B cell (primary cell): ENCODE measurements at regions not wholly inside any gene's neighbourhood (a gene's known extent, or its start where the extent isn't known, plus 50 kb on each side); places are given as distances from the start of the nearest gene placed in this dataset.

Experiments
- EZH2 ChIP-seq: IDR thresholded peaks from 2 replicates; pipeline ENCODE4 v1.6.1; 2012; ENCODE audit warnings: borderline replicate concordance, low read depth, mild to moderate bottlenecking, moderate library complexity, low read length; ENCODE audit not compliant: insufficient read depth, poor library complexity, severe bottlenecking
- TF ChIP-seq, protein P1 (sequence below): fragments of 200-600 bp; IDR thresholded peaks from one replicate; pipeline ENCODE4 v1.8.0; 2022; ENCODE audit warnings: antibody characterized with exemption, mild to moderate bottlenecking

DNA sequence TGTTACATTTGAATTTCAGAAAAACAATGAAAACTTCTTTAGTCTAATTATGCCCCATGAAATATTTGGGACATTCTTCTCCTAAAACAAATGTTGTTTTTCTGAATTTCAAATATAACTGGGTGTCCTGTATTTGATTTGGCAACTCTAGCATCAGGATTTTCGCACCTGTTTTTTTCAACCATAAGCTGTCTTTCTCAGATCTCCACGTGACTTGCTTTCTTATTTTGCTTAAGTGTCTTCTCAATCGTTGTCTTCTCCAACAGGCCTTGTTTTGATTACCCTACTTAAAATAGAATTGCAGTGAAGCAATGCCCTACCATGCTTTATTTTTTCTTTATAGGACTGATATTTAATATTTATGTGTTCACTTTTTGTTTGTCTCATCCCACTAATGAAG is 752.8 kb upstream of the RGS18 start:
- TF ChIP-seq, protein P1, sequence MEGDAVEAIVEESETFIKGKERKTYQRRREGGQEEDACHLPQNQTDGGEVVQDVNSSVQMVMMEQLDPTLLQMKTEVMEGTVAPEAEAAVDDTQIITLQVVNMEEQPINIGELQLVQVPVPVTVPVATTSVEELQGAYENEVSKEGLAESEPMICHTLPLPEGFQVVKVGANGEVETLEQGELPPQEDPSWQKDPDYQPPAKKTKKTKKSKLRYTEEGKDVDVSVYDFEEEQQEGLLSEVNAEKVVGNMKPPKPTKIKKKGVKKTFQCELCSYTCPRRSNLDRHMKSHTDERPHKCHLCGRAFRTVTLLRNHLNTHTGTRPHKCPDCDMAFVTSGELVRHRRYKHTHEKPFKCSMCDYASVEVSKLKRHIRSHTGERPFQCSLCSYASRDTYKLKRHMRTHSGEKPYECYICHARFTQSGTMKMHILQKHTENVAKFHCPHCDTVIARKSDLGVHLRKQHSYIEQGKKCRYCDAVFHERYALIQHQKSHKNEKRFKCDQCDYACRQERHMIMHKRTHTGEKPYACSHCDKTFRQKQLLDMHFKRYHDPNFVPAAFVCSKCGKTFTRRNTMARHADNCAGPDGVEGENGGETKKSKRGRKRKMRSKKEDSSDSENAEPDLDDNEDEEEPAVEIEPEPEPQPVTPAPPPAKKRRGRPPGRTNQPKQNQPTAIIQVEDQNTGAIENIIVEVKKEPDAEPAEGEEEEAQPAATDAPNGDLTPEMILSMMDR = no peak
- TF ChIP-seq EZH2 = no peak
